Tibial nerve (tissue), 4 donors: ENCODE measurements at regions not wholly inside any gene's neighbourhood (a gene's known extent, or its start where the extent isn't known, plus 50 kb on each side); places are given as distances from the start of the nearest gene placed in this dataset.

Experiments
- DNase-seq, 2 donors: peaks; one replicate each; pipeline ENCODE4 v3.0.0-alpha.2; 2019; ENCODE audit warnings: low spot score in 2 of 2
- H3K27ac ChIP-seq, 4 donors: fragments of 200-600 bp; sonication (generic) in 3 of 4; one replicate each; pipeline ENCODE4 v1.5.1; 2017 to 2019; ENCODE audit warnings: mild to moderate bottlenecking in 1 of 4
- H3K27me3 ChIP-seq, 2 donors: fragments of 200-600 bp; sonication (generic) in 1 of 2; one replicate each; pipeline versions ENCODE4 v1.5.1 to v1.6.0; 2017 to 2019
- H3K36me3 ChIP-seq, 3 donors: fragments of 200-600 bp; sonication (generic); one replicate each; pipeline ENCODE4 v1.5.1; 2018 to 2019
- H3K4me1 ChIP-seq, 4 donors: fragments of 200-600 bp; sonication (generic) in 3 of 4; one replicate each; pipeline ENCODE4 v1.5.1; 2017 to 2019
- H3K4me3 ChIP-seq, 4 donors: fragments of 200-600 bp; sonication (generic) in 3 of 4; one replicate each; pipeline ENCODE4 v1.5.1; 2017 to 2019; ENCODE audit warnings: mild to moderate bottlenecking in 1 of 4, moderate library complexity in 1 of 4
- H3K9me3 ChIP-seq, 4 donors: fragments of 200-600 bp; sonication (generic) in 3 of 4; one replicate each; pipeline ENCODE4 v1.5.1; 2017 to 2019
- EP300 ChIP-seq, 2 donors: sonication (generic); formaldehyde crosslinking; IDR thresholded peaks; one replicate each; pipeline ENCODE4 v1.6.1; 2017; ENCODE audit warnings: antibody characterized with exemption in 2 of 2, mild to moderate bottlenecking in 1 of 2
- POLR2A ChIP-seq, 2 donors: fragments of 450-650 bp; IDR thresholded peaks; one replicate each; pipeline ENCODE4 v1.6.1; 2017; ENCODE audit warnings: antibody characterized with exemption in 2 of 2, mild to moderate bottlenecking in 2 of 2, moderate library complexity in 2 of 2
- WGBS, 2 donors: methylation state at CpG; one replicate each; pipeline ENCODE4 v1.1.5; 2018; 5-methylcytosine and 5-hydroxymethylcytosine counted together
- TF ChIP-seq, protein P1 (sequence below), 5 experiments: fragments of 200-600 bp in 3 of 5; fragments of 450-650 bp in 2 of 5; sonication (generic) in 3 of 5; IDR thresholded peaks; one replicate each; pipeline ENCODE4 v1.5.1; 2016 to 2019; ENCODE audit warnings: antibody characterized with exemption in 5 of 5, mild to moderate bottlenecking in 3 of 5, moderate library complexity in 2 of 5

DNA sequence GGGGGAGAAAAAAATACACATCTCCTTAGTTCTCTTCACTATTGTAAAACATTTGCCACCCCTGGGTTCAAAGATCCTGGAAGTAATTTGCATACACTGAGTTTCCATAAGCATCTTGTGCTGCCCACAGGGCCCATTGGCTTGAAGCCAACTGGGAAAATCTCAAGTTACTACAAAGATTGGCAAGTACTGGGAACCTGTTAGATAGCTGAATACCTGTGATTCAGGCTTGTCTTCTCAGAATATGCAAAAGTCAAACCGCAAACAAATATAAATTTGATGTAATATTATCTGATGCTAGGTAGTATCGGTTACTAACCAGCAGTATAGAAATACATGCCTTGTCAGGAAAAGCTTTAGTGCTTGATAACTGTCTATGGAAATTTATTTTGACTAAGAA is 156.9 kb upstream of the FST start:
- no peaks in the 10 kb centered on the region for H3K36me3 ChIP-seq
- H3K4me1 ChIP-seq: peaks cover 0 to 14% (median 0%) of the 10 kb centered on the region in 4 donors
- H3K4me3 ChIP-seq: no peak overlapping the region
- H3K27me3 ChIP-seq: no peaks in the 10 kb centered on the region
- TF ChIP-seq, protein P1, sequence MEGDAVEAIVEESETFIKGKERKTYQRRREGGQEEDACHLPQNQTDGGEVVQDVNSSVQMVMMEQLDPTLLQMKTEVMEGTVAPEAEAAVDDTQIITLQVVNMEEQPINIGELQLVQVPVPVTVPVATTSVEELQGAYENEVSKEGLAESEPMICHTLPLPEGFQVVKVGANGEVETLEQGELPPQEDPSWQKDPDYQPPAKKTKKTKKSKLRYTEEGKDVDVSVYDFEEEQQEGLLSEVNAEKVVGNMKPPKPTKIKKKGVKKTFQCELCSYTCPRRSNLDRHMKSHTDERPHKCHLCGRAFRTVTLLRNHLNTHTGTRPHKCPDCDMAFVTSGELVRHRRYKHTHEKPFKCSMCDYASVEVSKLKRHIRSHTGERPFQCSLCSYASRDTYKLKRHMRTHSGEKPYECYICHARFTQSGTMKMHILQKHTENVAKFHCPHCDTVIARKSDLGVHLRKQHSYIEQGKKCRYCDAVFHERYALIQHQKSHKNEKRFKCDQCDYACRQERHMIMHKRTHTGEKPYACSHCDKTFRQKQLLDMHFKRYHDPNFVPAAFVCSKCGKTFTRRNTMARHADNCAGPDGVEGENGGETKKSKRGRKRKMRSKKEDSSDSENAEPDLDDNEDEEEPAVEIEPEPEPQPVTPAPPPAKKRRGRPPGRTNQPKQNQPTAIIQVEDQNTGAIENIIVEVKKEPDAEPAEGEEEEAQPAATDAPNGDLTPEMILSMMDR (IDR thresholded peaks at IDR 0.05): no peak
- TF ChIP-seq POLR2A (IDR thresholded peaks at IDR 0.05): no peak
- 93 to 98% methylated on average over 2 of the region's 2 CpGs for WGBS, 2 donors
- H3K9me3 ChIP-seq: no peaks in the 10 kb centered on the region
- no peak overlapping the region for H3K27ac ChIP-seq
- no peak for DNase-seq

DNA sequence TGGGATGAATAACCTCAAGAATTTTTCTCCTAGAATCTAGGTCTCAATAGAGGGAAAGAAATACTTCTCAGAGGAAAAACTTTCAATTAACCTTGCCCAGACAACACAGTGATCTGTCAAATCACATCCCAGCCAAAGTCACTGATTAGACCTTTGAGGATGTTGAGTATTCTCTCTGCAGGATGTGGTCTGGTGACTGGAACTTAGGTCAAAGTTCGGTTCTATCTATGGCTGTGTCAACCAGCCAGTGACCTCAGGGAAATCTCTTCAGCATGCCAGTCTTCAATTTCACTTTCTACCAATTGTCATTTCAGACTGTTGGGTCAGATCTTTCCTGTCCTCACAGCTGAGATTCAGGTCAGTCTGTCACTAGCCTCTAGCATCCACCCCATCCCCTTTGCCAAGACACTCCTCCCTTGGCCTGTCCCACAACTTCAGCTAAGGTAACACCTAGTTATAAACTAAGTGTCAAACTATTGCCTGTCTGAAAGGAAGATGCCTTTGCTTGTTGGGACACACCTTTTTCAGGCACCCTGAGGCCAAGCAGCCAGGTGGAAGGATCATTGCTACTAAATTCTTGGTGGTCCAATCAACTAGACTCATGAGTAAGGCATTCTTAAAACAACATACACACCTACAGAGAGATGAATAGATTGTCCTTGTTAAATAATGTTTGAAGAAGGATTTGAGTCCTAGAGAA is 156.3 kb upstream of the FST start:
- Histone ChIP-seq H3K4me1 (peaks cover 0 to 14% (median 0%) of the 10 kb centered on the region in 4 donors), H3K4me3 (no peak overlapping the region), H3K9me3 (no peaks in the 10 kb centered on the region), H3K27ac (no peak overlapping the region), H3K27me3 (no peaks in the 10 kb centered on the region), H3K36me3 (no peaks in the 10 kb centered on the region)
- WGBS, 2 donors: 78 to 80% methylated on average over 1 of the region's 1 CpG
- TF ChIP-seq, protein P1 (IDR thresholded peaks at IDR 0.05): no peak
- TF ChIP-seq POLR2A (IDR thresholded peaks at IDR 0.05) (no peak), EP300 (IDR thresholded peaks at IDR 0.05) (no peak)
- DNase-seq: no peak

DNA sequence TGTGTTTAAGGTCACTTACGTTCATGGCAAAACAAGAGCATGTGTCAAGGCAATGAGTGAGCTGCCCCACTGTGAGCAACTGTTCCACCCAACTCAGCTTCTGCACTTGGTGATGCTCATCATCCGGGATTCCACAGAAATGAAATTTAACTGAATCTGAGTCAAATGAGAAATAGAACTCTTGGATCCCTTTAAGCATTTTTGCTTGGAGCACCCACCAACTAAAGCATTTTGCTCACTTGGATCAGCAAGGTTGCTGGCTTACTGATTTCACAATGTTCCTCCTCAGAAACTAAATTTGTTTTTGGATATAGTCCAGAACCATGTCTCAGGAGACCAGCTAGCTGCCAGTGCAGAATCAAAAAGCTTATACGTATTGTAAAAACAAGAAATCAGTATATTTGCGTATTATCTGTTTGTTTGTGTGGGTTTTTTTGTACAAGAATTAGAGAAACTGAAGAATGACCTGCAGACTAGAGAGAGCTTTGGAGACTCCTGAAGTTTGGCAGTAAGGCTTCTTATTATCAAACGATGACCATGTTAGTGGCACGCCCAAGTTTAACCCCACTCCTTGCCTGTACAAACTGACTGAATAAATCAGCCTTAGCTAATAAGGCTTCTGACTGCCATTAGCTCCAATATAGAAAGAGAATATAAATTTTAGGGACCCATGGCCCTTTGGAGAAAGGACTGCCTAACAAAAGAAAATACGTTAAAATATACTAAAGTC is 153.8 kb upstream of the FST start:
- peak in 1 of 2 donors; percentile 27 for DNase-seq
- Histone ChIP-seq H3K4me1 (peaks cover 0 to 14% (median 0%) of the 10 kb centered on the region in 4 donors), H3K36me3 (no peaks in the 10 kb centered on the region), H3K4me3 (no peak overlapping the region), H3K27me3 (no peaks in the 10 kb centered on the region), H3K9me3 (no peaks in the 10 kb centered on the region), H3K27ac (peak overlapping the region in 2 of 4 donors; percentile 20 to 30)
- 54 to 59% methylated on average over 7 of the region's 7 CpGs for WGBS, 2 donors
- TF ChIP-seq EP300 (IDR thresholded peaks at IDR 0.05) (peak in 1 of 2 donors; percentile 36), POLR2A (IDR thresholded peaks at IDR 0.05) (no peak)

DNA sequence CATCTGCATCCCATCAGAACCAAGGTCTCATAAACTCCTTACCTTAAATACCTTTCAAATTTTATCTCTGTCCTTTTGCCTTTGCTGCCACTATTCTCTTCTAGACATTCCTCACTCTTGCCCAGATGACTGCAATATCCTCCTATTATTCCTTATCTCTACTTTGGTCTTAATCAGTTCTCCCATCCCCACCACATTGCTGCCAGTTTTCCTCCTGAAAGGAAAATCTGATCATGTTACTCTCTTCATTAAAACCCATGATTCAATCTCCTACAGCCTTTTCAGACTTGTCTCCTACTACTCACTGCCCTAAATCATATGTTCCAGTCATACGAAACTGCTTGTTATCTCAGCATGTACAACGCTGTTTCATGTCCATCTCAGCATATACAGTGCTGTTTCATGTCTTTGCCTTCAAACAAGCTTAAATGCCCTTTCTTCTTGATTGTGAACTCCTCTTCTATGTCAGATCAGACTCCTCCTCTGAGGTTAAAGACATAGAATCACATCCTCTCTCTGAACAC is 152.6 kb upstream of the FST start:
- Histone ChIP-seq H3K36me3 (no peaks in the 10 kb centered on the region), H3K4me3 (no peak overlapping the region), H3K27me3 (no peaks in the 10 kb centered on the region), H3K9me3 (no peaks in the 10 kb centered on the region), H3K27ac (no peak overlapping the region), H3K4me1 (peaks cover 0 to 14% (median 0%) of the 10 kb centered on the region in 4 donors)
- 84 to 90% methylated on average over 2 of the region's 2 CpGs for WGBS, 2 donors
- no peak for DNase-seq
- TF ChIP-seq, protein P1 (IDR thresholded peaks at IDR 0.05): no peak
- TF ChIP-seq POLR2A (IDR thresholded peaks at IDR 0.05) (no peak), EP300 (IDR thresholded peaks at IDR 0.05) (no peak)

DNA sequence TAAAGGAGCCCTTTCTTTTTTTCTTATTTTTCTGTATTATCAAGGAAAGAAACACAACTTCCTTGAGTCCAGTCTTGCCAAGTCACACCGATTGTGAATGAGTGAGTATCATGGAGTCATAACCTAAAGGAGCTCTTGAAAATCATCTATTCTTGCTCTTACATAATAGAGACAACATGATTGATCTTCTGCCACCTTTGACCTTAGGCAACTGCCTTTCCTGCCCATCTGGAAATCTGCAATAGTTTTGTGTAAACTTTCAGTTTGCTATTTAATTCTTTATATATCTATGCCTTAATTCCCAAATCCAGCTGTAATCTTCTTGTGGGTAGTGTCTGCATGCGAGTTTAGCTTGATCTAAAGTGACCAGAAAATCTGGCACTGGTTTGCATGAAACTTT is 149.9 kb upstream of the FST start:
- H3K9me3 ChIP-seq: no peaks in the 10 kb centered on the region
- TF ChIP-seq EP300 (IDR thresholded peaks at IDR 0.05) (no peak), POLR2A (IDR thresholded peaks at IDR 0.05) (no peak)
- TF ChIP-seq, protein P1 (IDR thresholded peaks at IDR 0.05): no peak
- no peaks in the 10 kb centered on the region for H3K36me3 ChIP-seq
- DNase-seq: no peak
- 57 to 61% methylated on average over 2 of the region's 2 CpGs for WGBS, 2 donors
- no peak overlapping the region for H3K27ac ChIP-seq
- no peaks in the 10 kb centered on the region for H3K27me3 ChIP-seq
- H3K4me3 ChIP-seq: no peak overlapping the region
- H3K4me1 ChIP-seq: peaks cover 0 to 4% (median 0%) of the 10 kb centered on the region in 4 donors
